Superior temporal gyrus (tissue), 1 donor: ENCODE measurements at regions not wholly inside any gene's neighbourhood (a gene's known extent, or its start where the extent isn't known, plus 50 kb on each side); places are given as distances from the start of the nearest gene placed in this dataset.

Source experiments
- DNase-seq: peaks from one replicate; pipeline ENCODE4 v3.0.0-alpha.2; 2016; ENCODE audit errors: extremely low spot score

DNA sequence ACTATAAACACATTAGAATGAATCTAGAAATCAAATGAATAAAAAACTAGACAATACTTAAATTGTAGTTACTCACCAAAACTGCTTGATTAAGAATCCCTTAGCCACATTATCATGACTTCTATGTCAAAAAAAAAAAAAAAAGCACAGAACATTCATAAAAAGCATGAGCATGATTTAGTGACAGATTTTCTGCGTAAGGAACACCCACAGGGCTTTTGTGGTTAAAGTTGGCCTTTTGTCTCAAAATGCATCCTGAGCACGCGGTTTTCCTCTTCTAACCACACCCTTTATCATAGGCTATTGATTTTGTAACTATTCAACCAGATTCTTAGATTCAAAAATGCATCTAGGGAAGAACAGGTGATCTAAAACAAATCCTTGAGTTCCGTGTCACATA lies 334.0 kb upstream of the NR2F2 start:
- no peak for DNase-seq

DNA sequence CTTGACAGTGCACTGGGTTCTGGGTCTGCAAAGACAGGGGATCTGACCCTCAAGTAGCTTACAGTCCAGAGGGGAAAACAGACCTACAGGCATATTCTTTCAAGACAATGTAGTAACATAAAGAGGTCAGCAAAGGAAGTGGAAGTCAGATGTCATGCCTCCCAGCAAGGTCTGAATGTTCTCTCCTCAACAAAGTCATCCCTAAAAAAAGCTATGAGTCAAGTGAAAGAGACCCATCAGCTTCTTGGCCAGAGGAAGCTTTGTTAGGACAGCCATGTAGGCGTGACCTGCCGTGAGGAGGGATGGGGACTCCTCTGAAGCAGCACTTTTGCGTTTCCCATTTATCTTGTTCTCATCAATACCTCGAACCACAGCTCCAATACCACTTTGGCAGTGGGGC lies 331.6 kb upstream of the NR2F2 start:
- no peak for DNase-seq

DNA sequence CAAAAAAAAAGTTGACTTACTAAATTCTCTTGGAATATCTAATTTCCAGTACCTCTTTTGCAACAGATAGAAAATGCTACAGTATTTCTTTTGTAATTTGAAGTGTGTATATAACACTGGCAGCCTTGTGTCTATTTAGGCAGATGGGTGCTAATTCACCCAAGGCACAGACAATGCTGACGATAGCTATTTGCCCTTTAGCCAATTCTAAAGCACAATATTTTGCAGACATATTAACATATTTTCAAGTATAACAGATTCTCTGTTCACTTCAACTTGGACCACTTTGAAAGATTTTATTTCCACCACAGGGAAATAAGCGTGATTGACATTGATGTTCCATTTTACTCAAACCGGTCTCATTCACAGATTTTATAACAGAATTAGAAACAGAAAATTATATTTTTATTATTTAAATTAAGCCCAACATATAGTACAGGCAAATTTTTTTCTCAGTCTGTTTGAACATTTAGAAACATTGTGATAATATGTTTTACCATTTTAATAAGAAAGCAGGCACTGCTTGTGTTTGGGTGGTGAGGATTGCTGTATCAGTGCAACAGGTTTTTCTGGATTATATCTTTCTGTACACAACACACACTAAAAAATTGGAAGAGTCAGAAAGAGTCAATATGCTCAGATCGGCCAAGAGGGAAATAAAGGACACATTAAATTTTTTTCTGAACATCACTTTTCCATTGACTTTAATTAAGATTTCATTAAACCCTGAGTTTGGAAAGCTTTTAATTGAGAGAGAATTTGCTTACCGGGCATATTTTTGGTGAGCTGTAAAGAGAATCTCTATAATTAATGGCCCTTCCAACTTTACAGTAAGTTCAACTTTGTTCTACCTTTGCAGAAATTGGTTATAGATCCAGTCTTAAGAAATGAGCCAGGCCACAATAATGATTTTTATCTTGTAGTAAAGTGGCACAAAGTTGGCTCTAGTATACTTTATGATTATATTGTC lies 327.3 kb upstream of the NR2F2 start:
- DNase-seq, result no peak

DNA sequence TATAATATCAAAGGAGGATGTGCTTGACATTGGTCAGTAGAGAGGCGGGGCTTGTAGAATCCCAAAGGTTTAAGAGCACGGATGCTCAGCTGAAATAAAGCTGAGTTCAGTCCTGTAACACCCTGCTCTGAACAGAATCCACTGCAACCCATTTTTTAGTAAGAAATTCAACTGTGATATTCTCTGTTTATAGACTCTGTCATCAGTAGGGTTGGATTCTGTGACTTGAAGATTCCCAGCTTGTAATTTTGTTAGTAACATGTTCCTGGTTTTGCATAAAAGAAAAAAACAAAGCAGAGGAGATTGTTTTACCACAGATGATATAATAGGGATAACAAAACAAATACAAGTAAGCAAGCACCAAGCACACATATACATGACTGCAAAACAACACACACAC lies 324.6 kb upstream of the NR2F2 start:
- no peak for DNase-seq

DNA sequence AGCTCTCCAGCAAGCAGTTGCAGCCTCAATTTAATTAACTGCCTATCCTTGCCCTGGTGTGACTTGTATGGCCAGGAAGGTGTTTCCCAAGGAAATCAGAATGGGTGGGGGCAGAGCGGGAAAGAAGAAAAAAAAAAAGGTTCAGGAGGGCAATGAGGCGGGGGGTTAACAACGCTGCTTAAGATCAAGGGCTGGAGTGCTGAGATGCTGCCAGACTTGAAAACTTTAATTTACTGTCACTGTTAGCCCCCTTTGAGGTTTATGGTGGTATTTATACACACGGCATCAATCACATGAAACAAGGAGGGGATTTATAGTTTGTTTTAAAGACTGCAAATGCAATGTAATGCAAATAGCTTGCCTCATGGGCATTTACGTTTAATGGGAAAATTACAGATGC lies 319.4 kb upstream of the NR2F2 start:
- no peak for DNase-seq

DNA sequence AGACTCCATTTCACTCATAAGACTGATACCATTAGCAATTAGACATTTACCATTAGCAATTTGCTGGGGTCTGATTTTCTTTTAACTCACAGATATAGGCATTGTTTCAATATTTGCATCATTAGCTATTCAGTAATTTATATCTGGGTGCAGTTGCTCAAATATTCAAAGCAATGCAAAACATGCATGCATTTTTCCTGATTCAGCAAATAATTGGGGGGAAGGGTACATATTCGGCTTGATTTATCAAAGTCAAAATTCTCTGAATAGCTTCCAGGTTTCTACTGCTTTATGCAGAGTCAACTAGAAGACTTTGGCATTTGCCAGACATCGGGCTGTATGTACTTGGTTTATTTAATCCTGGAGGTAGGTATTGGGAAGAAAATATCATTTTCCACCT lies 315.6 kb upstream of the NR2F2 start:
- no peak for DNase-seq

DNA sequence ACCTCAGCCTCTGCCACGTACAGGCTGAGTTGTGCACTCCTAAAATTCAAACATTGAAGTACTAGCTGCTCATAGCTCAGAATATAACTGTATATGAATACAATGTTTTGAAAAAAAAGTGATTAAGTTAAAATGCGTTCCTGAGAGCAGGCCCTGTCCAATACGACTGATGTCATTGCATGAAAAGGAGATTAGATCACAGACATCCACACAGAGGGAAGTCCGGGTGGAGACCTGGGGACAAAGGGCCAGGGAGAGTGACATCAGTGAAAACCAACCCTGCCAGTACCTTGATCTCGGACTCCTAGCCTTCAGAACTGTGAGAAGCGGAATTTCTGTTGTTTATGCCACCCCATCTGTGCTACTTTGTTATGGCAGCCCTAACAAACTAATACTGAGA lies 311.4 kb upstream of the NR2F2 start:
- no peak for DNase-seq

DNA sequence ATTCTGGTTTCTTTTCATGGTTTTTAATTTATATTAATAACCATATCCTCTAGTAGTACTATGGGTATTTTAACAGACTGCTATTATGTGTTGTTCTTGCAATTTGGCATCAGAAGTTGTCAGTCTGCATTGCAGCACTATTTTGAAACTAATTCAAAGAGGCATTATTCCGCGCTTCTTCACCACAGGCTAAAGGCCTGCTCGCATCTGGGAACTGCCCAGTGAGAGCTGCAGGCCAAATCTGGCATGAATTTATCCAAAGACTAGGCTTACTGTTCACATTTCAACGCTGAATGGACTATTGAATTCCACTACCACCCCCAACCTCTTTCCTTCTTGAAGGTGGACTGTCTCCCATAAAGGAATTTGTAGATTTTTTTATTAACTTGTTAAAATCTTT lies 310.4 kb upstream of the NR2F2 start:
- DNase-seq, result peak; percentile 84

DNA sequence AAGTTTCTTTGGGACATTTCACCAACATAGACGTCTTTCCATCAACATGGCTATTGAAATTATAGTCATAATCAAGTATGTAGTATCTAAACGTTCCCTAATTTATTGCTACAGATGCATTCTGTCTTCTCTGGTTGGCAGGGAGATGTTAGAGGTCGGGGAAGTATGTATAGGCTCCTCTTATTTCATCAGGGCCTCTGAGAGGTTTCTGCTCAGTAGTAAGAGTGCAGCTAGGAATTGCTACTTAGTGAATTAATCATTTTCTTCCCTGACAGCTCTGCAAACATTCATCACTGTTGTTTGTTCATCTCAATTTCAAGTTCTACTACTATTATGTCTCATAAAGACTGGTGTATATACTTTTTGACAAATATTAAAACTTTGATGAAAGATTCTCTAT lies 309.7 kb upstream of the NR2F2 start:
- DNase-seq, result no peak

DNA sequence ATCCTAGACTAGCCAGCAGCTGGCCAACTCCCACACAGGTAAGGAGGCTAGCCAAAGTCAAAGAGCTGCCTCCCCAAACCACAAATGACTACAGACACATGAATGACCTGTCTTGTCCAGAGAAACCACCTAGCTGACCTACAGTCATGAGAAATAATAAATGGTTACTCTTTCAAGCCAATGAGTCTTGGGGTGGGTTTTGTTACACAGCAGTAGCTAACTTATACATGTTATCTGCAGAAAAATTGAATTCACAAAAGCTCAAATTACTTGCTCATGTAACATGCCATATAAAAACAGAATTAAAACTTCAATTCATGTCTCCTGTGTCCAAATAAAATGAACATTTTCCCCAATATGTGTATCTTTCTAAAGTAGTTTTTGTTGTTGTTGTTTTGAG lies 307.4 kb upstream of the NR2F2 start:
- DNase-seq, result no peak

DNA sequence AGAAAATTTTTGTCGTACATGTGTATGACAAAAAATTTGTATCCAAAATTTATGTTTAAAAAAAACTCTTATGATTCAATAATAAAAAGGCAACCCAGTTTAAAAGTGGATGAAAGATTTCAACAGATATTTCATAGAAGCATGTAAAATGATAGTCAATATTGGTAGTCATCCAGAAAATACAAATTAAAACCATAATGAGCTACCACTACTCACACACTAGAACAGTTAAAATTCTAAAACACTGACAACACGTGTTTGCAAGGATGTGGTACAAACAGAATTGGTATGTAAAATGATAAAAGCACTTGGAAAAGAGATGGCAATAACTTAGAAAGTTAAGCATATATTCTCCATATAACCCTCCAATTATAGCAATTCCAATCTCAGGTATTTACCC lies 303.0 kb upstream of the NR2F2 start:
- no peak for DNase-seq

DNA sequence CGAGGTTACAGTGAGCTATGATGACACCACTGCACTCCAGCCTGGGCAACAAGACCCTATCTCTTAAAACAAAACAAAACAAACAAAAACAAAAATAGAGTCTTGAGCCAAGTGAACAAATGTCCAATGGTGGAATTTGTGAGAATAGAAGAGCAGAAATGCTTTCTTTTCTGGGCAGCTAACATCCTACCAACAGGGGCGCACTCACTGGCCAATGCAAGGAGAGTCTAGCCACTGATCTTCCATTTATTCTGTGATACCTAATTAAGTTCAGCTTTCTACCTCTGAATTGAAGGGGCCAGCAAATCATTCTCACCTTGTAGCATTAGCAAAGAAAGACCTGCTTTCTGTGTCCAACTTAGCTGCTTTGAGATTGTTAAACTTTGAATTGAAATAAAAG lies 301.9 kb upstream of the NR2F2 start:
- no peak for DNase-seq

DNA sequence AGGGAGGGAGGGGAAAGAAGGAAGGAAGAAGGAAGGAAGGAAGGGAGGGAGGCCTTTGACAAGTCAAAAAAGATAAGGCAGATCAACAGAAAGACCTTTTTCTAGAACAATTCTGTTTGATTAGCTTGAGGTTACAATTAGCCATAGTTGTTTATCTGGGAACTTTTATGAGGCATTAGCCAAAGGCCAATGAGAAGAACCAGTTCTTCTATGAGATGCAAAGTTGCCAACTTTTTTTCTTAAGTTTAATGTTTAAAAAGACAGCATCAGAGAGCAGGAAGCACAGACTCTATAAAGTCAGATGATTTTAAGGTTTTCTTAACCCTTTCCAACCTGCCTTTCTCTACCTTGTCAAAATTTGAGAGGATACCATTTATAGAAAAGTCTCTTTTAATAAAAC lies 301.3 kb upstream of the NR2F2 start:
- no peak for DNase-seq

DNA sequence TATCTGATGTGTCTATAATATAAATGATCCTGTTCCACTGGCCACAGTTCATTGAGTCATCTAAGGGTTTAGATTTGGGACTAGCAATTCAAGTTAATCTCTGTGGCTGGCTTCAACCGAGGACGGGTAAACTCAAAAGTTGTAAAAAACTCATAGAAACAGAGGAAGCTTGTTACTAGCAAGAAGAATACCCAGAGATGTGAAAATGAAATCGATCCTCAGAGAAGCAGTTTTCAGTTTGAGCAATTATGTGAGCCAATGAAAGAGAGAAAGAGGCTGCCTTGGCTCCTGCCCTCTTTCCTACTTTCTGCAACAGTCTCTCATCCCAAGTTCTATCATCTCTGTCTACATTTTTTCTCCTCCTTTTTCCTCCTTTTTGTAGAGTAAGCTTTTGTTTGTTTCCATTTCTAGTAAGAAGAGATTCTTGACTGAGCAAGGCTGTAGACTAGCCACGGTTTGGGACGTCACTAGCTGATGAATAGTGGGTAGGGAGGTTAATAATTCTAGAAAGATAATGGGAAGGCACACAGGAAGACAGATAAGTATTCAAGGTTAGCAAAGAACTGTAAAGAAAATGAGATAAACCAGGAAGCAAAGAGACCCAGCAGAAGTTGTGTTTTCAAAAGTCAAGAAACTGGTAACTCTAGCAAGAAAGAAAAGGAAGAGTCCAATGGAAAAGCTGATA lies 298.9 kb upstream of the NR2F2 start:
- no peak for DNase-seq

DNA sequence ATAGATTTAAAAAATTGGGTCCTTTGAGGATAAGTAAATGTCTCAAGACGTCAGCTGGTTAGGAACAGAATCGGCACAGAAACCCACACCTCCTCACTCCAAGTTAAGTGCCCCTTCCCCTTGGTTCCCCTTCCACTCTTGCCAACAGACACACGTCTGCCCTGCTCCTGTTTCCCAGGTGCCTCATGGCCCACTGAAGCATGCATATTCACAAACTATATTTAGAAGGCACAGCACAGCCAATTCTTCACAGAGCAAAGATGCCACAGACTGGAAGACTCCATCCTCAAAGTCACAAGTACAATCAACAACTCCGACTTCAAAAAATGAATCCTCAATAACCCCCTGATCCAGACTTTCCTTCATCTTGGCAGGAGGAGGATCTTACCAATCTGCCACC lies 295.4 kb upstream of the NR2F2 start:
- DNase-seq, result no peak

DNA sequence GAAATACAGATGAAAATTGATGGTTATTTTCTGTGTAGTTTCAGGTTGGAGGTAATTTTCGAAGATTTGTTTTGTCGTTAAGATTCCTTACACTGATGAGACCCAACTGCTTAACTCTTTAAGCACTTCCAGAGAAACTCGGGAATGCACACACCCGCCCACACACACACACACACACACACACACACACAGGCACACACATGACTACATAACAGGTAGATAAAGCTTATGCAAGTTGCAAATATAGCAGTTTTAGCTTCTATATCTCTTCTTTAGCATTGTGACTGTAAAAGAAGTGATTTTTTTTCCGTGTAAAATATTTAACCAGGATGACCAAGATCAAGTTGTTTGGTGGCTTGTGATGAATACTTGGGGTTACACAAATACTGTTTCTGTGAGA lies 294.9 kb upstream of the NR2F2 start:
- no peak for DNase-seq

DNA sequence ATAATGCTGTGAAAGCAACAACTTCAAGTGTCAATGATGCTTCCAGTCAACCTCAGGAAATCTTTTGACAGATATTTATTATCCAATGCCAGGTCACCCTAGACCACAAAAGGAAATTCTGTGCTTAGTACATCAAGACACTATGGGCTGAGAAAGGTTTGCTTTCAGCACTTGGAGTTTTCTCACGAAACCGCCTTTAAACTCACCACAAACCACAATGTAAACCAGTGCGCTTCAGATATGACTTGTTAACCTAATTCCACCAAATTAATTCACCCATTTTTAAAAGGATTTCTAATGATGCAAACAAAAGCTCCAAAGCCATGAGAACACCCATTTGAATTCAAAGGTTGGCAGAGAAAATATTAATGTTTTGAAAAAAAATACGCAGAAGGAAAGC lies 292.9 kb upstream of the NR2F2 start:
- no peak for DNase-seq

DNA sequence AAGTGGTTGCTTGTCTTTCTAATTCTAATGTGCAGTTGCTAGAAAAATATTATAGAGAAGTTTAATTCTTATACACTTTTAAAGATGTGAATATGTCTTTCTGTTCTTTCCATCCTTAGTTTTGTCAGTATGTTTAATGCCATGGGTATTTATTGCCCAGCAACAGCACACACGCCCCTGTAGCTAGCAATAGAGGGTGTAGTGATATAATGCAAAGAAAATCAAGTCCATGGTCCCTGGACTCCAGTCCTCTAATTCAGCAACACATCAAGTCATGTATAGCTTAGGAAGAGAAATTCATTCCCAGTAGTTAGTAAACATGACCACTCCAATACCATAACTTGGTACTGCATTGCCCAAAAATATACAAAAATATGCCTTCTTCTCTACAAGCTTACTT lies 292.4 kb upstream of the NR2F2 start:
- DNase-seq, result no peak

DNA sequence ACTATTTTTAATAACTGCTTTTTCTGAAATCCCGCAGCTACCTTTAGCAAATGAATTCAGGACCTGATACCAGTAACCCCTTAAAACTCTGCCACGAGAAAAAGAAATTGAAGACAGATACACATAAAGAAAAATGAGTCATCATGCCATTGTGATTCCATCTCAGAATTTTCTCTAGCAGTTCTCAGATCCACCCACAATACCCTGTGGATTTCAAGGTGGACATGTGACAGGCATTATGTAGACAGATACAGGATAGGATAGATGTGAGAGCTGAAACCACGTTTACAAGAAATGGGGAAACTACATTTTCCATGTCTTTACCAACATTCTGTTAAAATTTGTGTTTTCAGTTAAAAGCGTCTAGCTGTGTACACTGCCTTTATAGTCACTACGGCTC lies 291.9 kb upstream of the NR2F2 start:
- DNase-seq, result no peak

DNA sequence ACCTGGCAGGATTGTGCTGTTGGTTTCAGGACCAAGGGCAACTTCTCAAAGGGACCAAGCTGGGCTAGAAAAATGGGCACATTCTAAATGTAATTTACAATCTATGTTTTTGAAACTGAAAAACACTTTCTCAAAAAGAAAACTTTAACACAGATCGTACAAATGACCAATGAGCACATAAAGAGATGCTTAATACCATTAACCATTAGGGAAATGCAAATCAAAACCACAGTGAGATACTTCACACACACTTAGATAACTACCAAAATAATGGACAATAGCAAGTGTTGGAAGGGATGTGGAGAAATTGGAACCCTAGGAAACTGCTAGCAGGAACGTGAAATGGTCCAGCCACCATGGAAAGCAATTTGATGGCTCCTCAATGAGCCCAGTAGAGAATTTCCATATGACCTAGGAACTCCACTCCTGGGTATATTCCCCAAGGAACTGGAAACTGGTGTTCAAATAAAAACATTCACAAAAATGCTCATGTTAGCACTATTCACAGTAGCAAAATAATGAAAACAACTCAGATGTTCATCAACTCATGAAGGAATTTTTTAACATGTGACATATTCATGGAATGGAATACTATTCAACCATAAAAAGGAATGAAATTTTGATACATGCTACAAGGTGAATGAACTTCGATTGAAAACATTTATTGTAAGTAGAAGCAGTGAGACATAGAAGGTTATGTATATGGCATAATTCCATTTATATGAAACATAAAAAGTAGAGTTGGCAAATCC lies 288.3 kb upstream of the NR2F2 start:
- DNase-seq, result no peak

DNA sequence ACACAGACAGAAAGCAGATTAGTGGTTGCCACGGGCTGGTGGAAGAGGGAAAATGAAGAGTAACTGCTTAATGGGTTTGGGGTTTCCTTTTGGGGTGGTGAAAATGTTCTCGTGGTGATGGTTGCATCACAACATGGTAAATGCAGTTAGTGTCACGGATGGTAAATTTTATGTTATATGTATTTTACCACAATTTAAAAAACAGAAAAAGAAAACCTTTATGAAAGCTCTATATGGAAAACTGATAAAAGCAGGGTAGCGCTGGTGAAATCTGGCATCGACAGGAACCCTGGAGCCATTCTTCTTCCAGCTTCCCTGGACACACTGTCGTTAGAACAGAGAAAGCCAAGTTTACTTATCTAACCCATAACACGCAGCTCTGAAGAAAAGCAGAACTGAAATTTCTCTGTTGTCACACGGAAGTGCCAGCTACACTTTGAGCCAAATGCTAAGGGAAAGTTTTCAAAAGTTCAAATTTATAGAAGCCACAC lies 287.7 kb upstream of the NR2F2 start:
- no peak for DNase-seq

DNA sequence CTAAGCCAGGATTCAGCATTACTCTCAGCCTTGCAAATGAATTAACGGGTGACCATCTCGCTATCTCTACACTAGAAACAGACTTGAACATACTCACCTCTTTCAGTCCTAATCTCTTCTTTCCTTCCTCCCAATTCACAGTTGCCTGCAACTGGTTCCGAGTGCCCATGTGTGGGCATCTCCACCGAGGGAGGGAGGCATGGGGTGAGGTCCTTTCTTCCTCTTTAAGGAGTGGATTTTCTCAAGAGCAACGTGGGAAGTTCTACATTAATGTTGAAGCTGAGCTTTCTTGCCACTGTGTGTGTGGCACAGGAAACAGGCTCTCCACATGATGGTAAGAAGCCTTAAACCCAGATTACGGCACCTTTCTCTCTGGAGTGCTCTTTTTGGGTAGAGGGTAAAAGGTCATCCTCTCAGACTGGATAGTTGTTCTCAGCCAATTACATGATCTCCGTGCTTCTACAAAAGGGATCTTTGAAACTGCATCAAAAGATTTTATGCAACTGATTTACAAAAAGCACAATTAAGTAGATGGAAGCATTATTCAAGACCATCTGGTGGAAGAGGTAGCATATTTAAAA lies 286.8 kb upstream of the NR2F2 start:
- DNase-seq, result no peak
